GM18526 (cell line): ENCODE measurements at regions not wholly inside any gene's neighbourhood (a gene's known extent, or its start where the extent isn't known, plus 50 kb on each side); places are given as distances from the start of the nearest gene placed in this dataset.

Source experiments
- POLR2A ChIP-seq: IDR thresholded peaks from 3 replicates; pipeline ENCODE4 v1.6.1; 2011; ENCODE audit not compliant: insufficient read length; ENCODE audit errors: extremely low read depth

DNA sequence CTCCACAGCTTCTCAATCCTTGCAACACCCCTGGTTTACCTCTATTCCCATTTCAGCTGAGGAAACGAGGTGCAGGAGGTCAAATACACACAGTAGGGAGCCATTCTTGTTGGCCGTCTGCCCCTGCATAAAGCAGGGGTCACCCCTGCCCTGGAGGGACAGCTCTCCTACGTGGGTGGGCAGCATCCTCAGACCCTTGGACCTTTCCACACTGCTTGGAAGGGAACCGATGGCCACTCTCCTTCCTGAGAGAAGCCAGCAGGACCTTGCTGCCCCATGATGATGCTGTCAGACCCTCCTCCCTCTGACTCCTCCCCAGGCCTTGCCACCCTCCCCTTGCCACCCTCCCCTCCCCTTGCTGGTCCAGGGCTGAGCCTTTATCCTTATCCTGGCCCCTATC is 121.1 kb upstream of the SYT13 start:
- TF ChIP-seq POLR2A, result no peak

- TF ChIP-seq POLR2A, result no peak
These were observed 120.0 kb upstream of the SYT13 start for GRCh38 chr11:45405916-45406670.

DNA sequence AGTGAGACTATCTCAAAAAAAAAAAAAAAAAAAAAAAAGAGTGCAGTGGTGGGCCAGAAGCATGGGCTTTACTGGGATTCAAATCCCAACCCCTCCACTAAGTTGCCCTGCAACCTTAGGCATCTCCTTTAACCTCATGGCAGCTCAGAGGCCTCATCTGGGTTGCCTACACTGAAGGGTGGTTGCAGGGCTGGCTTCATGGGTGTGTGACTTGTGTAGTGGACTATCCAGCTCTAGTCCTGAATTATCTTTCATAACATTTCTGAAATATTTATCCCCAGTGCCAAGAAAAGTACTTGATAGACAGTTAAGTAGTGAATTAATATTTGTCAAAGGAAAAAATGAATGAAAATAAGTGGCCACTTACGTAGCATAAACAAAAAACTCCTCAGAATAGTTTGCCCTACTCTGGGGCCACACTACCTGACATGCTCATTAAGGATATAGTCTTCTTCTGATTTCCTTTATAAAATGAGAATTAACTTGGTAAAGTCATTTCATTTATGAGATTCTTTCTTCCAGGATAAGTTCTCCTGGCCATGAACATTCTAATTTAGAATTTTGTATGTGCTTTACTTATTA is 116.0 kb upstream of the SYT13 start:
- TF ChIP-seq POLR2A, result no peak

DNA sequence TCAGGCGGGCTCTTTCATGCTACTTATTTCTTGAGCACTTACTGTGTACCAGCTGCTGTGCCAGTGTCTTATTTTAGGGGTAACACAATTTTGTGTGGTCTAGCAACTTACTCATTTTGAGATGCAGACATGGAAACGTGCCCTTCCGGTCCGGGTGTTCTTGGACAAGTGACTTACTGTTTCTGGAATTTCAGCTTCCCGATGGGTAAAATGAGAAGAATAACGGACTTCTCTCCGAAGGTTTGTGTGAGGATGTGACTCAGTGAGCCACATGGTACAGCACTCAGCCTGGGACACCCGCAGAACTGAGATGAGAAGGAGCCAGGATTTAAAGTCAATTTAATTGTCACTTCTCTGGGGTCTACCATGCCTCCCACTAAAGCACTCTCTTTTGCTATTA is 114.5 kb upstream of the SYT13 start:
- no peak for TF ChIP-seq POLR2A

- no peak for TF ChIP-seq POLR2A
These were observed 113.0 kb upstream of the SYT13 start for GRCh38 chr11:45399166-45399565.

GRCh38 chr11:45398325-45398724 is 112.2 kb upstream of the SYT13 start:
- no peak for TF ChIP-seq POLR2A

- no peak for TF ChIP-seq POLR2A
These were observed 110.3 kb upstream of the SYT13 start for GRCh38 chr11:45396394-45396793.

- TF ChIP-seq POLR2A, result no peak
These were observed 109.8 kb upstream of the SYT13 start for GRCh38 chr11:45395947-45396346.

DNA sequence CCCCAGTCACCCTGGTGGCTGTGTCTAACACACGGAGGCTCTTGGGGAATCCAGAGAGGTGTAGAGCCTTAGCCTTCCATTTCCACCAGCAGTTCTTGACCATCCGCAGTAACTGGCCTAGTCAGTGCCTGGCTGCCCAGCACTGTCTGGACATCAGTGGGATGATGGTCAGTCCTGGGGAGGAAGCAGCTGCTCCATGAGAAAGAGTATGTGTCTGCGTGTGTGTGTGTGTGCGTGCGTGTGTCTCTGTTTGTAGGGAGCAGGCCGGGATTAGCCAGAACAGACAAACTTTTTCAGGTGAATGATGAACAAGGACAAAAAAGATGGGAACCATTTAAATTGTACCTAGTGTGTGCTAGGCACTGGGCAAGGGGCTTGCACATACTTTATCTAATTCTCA is 109.3 kb upstream of the SYT13 start:
- no peak for TF ChIP-seq POLR2A

GRCh38 chr11:45394294-45395085 is 108.3 kb upstream of the SYT13 start:
- TF ChIP-seq POLR2A, result no peak

GRCh38 chr11:45393826-45394225 is 107.7 kb upstream of the SYT13 start:
- TF ChIP-seq POLR2A, result no peak

- no peak for TF ChIP-seq POLR2A
These were observed 107.2 kb upstream of the SYT13 start for GRCh38 chr11:45393334-45393733.

- no peak for TF ChIP-seq POLR2A
These were observed 106.5 kb upstream of the SYT13 start for GRCh38 chr11:45392591-45393091.

GRCh38 chr11:45392154-45392553 is 106.0 kb upstream of the SYT13 start:
- no peak for TF ChIP-seq POLR2A

- no peak for TF ChIP-seq POLR2A
These were observed 105.2 kb upstream of the SYT13 start for GRCh38 chr11:45391168-45391850.

DNA sequence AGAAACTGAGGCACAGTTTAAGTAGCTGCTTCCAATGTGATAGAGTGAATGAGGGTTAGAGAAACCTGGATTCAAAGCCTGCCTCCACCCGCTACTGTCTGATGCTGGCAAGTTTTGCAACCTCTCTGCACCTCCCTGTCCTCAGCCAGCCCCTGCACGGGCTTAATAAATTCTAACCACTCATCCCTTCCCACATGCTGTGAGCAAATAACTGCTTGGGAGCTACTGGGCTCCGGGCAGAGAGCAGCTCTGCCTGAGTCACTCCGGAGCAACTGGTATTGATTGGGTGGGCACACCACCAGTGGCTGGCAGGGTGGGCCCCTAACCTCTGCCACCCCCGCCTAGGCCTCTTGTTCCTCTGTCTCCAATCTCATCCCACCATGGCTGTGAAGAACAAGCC is 104.3 kb upstream of the SYT13 start:
- no peak for TF ChIP-seq POLR2A

- no peak for TF ChIP-seq POLR2A
These were observed 102.3 kb upstream of the SYT13 start for GRCh38 chr11:45388472-45388871.
